ENCODE measurements at regions not wholly inside any gene's neighbourhood (a gene's known extent, or its start where the extent isn't known, plus 50 kb on each side); places are given as distances from the start of the nearest gene placed in this dataset.
"Not testable (repeated sequence)": the region's sequence is repeated elsewhere in the genome, so short reads cannot be mapped to it uniquely, and the experiment has no call there.

- not testable (repeated sequence) for TF ChIP-seq CTCF (conservative IDR thresholded peaks at IDR 0.05; ENCODE audit: low read depth, low read length); EZH2 (IDR thresholded peaks at IDR 0.05; ENCODE audit: borderline replicate concordance, low read depth, low read length, poor library complexity, severe bottlenecking)
Measured at GRCh38 chr3:4213420-4213819, 89.7 kb upstream of the SETMAR start.
